Endothelial cell of umbilical vein (primary cell): ENCODE measurements at regions not wholly inside any gene's neighbourhood (a gene's known extent, or its start where the extent isn't known, plus 50 kb on each side); places are given as distances from the start of the nearest gene placed in this dataset.

Experiments used
- EZH2 ChIP-seq: IDR thresholded peaks from 2 replicates; pipeline ENCODE4 v1.6.1; 2012; ENCODE audit warnings: borderline replicate concordance, low read depth, mild to moderate bottlenecking, moderate library complexity, low read length, inconsistent platforms; ENCODE audit not compliant: severe bottlenecking
- FOS ChIP-seq: IDR thresholded peaks from 2 replicates; pipeline ENCODE4 v1.6.1; 2011; ENCODE audit warnings: mild to moderate bottlenecking, low read length, moderate library complexity, borderline replicate concordance; ENCODE audit not compliant: insufficient read depth
- MYC ChIP-seq: IDR thresholded peaks from one replicate; pipeline ENCODE4 v1.6.1; 2011; ENCODE audit warnings: mild to moderate bottlenecking, low read depth, low read length
- POLR2A ChIP-seq: IDR thresholded peaks from 2 replicates; pipeline ENCODE4 v1.6.1; 2012; ENCODE audit warnings: low read depth, mild to moderate bottlenecking, control low read depth, low read length
- POLR2AphosphoS5 ChIP-seq: IDR thresholded peaks from 2 replicates; pipeline ENCODE4 v1.6.1; 2012; ENCODE audit warnings: low read depth, mild to moderate bottlenecking, control low read depth, low read length, moderate library complexity; ENCODE audit not compliant: insufficient read depth
- TF ChIP-seq, protein P1 (sequence below), 2 donors: IDR thresholded peaks; 1 replicate in 1 of 2; 2 replicates in 1 of 2; pipeline ENCODE4 v1.5.1; 2011; ENCODE audit warnings: low read length in 2 of 2, mild to moderate bottlenecking in 2 of 2, moderate library complexity in 2 of 2, control low read depth in 1 of 2, inconsistent platforms in 1 of 2, low read depth in 1 of 2; ENCODE audit not compliant: insufficient read depth in 1 of 2; ENCODE audit errors: extremely low read depth in 1 of 2

DNA sequence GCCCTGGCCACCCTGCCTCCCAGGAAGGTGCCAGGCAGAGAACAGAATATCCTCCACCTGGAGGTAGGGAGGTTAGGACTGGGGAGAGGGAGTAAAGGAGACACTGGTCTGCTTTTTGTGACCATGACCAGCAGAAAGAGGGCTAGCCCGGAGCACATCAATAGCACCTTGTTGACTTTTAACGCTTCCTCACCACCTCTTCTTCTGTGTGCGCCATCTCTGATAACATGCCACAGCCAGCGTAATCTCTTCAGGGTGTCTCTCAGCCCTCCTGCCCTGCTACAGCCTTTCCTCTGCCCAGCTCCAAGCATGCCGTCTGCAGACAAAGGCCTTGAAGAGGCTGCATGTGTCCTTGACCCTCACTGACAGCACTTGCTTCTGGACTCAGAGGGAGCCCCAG is 50.9 kb upstream of the GJA5 start:
- TF ChIP-seq, protein P1, sequence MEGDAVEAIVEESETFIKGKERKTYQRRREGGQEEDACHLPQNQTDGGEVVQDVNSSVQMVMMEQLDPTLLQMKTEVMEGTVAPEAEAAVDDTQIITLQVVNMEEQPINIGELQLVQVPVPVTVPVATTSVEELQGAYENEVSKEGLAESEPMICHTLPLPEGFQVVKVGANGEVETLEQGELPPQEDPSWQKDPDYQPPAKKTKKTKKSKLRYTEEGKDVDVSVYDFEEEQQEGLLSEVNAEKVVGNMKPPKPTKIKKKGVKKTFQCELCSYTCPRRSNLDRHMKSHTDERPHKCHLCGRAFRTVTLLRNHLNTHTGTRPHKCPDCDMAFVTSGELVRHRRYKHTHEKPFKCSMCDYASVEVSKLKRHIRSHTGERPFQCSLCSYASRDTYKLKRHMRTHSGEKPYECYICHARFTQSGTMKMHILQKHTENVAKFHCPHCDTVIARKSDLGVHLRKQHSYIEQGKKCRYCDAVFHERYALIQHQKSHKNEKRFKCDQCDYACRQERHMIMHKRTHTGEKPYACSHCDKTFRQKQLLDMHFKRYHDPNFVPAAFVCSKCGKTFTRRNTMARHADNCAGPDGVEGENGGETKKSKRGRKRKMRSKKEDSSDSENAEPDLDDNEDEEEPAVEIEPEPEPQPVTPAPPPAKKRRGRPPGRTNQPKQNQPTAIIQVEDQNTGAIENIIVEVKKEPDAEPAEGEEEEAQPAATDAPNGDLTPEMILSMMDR (IDR thresholded peaks at IDR 0.05; ENCODE audit: extremely low read depth in 1 of 2, insufficient read depth in 1 of 2, low read depth in 1 of 2, low read length in 2 of 2): no peak
- TF ChIP-seq POLR2AphosphoS5 (no peak), POLR2A (no peak), EZH2 (no peak), MYC (no peak), FOS (no peak)
